Keratinocyte (primary cell): ENCODE measurements at regions not wholly inside any gene's neighbourhood (a gene's known extent, or its start where the extent isn't known, plus 50 kb on each side); places are given as distances from the start of the nearest gene placed in this dataset.

Experiments
- EZH2 ChIP-seq: IDR thresholded peaks from one replicate; pipeline ENCODE4 v1.6.1; 2012; ENCODE audit warnings: inconsistent platforms, mild to moderate bottlenecking, low read length, moderate library complexity
- TF ChIP-seq, protein P1 (sequence below), 3 experiments: IDR thresholded peaks in 1 of 3; conservative IDR thresholded peaks in 1 of 3; optimal IDR thresholded peaks in 1 of 3; 2 replicates in 2 of 3; 3 replicates in 1 of 3; pipeline versions ENCODE3 to v1.5.1; 2011; ENCODE audit warnings: low read length in 3 of 3, mild to moderate bottlenecking in 3 of 3, moderate library complexity in 2 of 3, control low read depth in 1 of 3, inconsistent platforms in 1 of 3; ENCODE audit not compliant: insufficient read depth in 2 of 3; ENCODE audit errors: extremely low read depth in 1 of 3

DNA sequence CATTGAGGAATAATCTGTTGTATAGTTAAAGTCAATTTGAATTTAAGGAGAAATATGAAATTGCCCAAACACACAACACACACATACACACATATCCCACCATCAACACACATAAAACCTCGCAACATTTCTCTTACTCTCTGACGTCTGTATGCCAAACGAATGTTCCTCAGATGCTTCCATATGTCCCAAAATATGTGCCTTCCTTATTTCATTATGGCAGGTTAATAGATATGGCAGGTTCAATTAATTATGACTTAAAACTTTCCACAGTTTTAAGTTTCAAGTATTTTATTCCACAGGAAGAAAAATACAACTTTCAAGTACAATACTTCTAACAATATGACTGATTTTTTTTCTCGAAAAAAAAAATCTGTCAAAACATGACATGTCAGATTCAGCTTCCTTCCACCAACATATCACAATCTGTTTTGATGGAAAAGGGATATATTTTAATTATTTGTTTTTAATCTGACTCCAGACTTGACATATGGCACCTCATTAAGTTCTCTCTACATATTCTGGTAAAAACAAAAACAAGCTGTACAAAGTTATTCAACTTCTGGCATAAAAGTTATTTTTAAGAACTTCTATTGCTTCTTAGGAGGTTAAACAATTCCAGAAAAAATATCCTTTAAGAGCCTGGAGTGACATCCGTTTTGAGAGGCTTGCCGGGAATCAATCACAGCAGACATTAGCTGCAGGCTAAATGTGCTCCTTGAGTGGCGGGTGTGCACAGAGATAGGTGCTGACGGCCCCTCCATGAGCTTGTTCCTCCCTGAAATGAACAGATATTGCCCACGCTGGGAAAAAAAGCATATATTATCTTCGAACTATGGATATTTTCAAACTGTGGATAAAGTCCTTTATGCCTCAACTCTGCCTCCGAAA, 812.7 kb downstream of the DCDC2C start:
- TF ChIP-seq, protein P1, sequence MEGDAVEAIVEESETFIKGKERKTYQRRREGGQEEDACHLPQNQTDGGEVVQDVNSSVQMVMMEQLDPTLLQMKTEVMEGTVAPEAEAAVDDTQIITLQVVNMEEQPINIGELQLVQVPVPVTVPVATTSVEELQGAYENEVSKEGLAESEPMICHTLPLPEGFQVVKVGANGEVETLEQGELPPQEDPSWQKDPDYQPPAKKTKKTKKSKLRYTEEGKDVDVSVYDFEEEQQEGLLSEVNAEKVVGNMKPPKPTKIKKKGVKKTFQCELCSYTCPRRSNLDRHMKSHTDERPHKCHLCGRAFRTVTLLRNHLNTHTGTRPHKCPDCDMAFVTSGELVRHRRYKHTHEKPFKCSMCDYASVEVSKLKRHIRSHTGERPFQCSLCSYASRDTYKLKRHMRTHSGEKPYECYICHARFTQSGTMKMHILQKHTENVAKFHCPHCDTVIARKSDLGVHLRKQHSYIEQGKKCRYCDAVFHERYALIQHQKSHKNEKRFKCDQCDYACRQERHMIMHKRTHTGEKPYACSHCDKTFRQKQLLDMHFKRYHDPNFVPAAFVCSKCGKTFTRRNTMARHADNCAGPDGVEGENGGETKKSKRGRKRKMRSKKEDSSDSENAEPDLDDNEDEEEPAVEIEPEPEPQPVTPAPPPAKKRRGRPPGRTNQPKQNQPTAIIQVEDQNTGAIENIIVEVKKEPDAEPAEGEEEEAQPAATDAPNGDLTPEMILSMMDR (optimal IDR thresholded peaks at IDR 0.05 in 1 of 3, IDR thresholded peaks at IDR 0.05 in 1 of 3, conservative IDR thresholded peaks at IDR 0.05 in 1 of 3; ENCODE audit: extremely low read depth in 1 of 3, insufficient read depth in 2 of 3, low read length in 3 of 3): no peak
- TF ChIP-seq EZH2: no peak
